HG03565 (cell line): ENCODE measurements at regions not wholly inside any gene's neighbourhood (a gene's known extent, or its start where the extent isn't known, plus 50 kb on each side); places are given as distances from the start of the nearest gene placed in this dataset.
"Not testable (repeated sequence)": the region's sequence is repeated elsewhere in the genome, so short reads cannot be mapped to it uniquely, and the experiment has no call there.

Source experiments
- ATAC-seq: cut with Tn5 transposase; IDR thresholded peaks from one replicate; pipeline ENCODE4 v1.9.1; 2021; ENCODE audit warnings: mild to moderate bottlenecking, moderate library complexity; ENCODE audit not compliant: unreplicated experiment

- no peak for ATAC-seq
Measured at GRCh38 chrX:65610481-65610880, 57.0 kb upstream of the MSN start.

- ATAC-seq = no peak
Measured at GRCh38 chrX:65610040-65610439, 57.4 kb upstream of the MSN start.

- ATAC-seq = no peak
Measured at GRCh38 chrX:65609237-65609636, 58.2 kb upstream of the MSN start.

- no peak for ATAC-seq
Measured at GRCh38 chrX:65608026-65608425, 59.4 kb upstream of the MSN start.

- peak; percentile 84 for ATAC-seq
Measured at GRCh38 chrX:65607070-65607742, 60.2 kb upstream of the MSN start.

GRCh38 chrX:65602221-65602560, 65.3 kb upstream of the MSN start:
- ATAC-seq = no peak

GRCh38 chrX:65601530-65602220, 65.8 kb upstream of the MSN start:
- ATAC-seq = peak; percentile 51

- ATAC-seq = no peak
Measured at GRCh38 chrX:65601126-65601525, 66.3 kb upstream of the MSN start.

GRCh38 chrX:65600106-65600505, 65.5 kb upstream of the LAS1L start:
- ATAC-seq = no peak

GRCh38 chrX:65598559-65599147, 64.1 kb upstream of the LAS1L start:
- ATAC-seq = no peak

- ATAC-seq = peak; percentile 72
Measured at GRCh38 chrX:65596270-65597034, 61.9 kb upstream of the LAS1L start.

GRCh38 chrX:65595460-65595876, 60.9 kb upstream of the LAS1L start:
- ATAC-seq = peak; percentile 70

GRCh38 chrX:65591206-65591605, 56.6 kb upstream of the LAS1L start:
- ATAC-seq = no peak

GRCh38 chrX:65589304-65589703, 54.7 kb upstream of the LAS1L start:
- no peak for ATAC-seq

- ATAC-seq = no peak
Measured at GRCh38 chrX:65588795-65589194, 54.2 kb upstream of the LAS1L start.

GRCh38 chrX:65587616-65588526, 53.3 kb upstream of the LAS1L start:
- ATAC-seq = no peak

GRCh38 chrX:65586491-65586890, 51.9 kb upstream of the LAS1L start:
- ATAC-seq = no peak

GRCh38 chrX:65585226-65585625, 50.6 kb upstream of the LAS1L start:
- not testable (repeated sequence) for ATAC-seq
